ENCODE measurements at regions not wholly inside any gene's neighbourhood (a gene's known extent, or its start where the extent isn't known, plus 50 kb on each side); places are given as distances from the start of the nearest gene placed in this dataset.

GRCh38 chr9:15048772-15049171 is 138.5 kb upstream of the FREM1 start:
- TF ChIP-seq BHLHE40 (IDR thresholded peaks at IDR 0.05; ENCODE audit: borderline replicate concordance) = no peak
- no peak for TF ChIP-seq ZNF384 (IDR thresholded peaks at IDR 0.05)
- TF ChIP-seq PKNOX1 (IDR thresholded peaks at IDR 0.05) = no peak
- TF ChIP-seq HDGF (IDR thresholded peaks at IDR 0.05; ENCODE audit: borderline replicate concordance) = no peak
- TF ChIP-seq SP1 (IDR thresholded peaks at IDR 0.05) = no peak
- TF ChIP-seq ELF4 (IDR thresholded peaks at IDR 0.05) = no peak
- TF ChIP-seq CTBP1 (IDR thresholded peaks at IDR 0.05; ENCODE audit: borderline replicate concordance) = no peak
- TF ChIP-seq ARNT (IDR thresholded peaks at IDR 0.05) = no peak
- no peak for TF ChIP-seq NFRKB (IDR thresholded peaks at IDR 0.05)
- TF ChIP-seq FOXA1 (IDR thresholded peaks at IDR 0.05) = no peak
- no peak for TF ChIP-seq FOXK2 (IDR thresholded peaks at IDR 0.05)
- TF ChIP-seq TARDBP (IDR thresholded peaks at IDR 0.05) = no peak
- no peak for TF ChIP-seq SUZ12 (IDR thresholded peaks at IDR 0.05)
